Mesendoderm (in vitro differentiated cells): ENCODE measurements at regions not wholly inside any gene's neighbourhood (a gene's known extent, or its start where the extent isn't known, plus 50 kb on each side); places are given as distances from the start of the nearest gene placed in this dataset.

ENCODE experiments used
- DNase-seq: peaks from one replicate; pipeline ENCODE4 v3.0.0; 2013
- H2AK5ac ChIP-seq: 2 replicates; pipeline ENCODE4 v1.6.1; 2013; ENCODE audit warnings: low read length, inconsistent platforms
- H2BK120ac ChIP-seq: 2 replicates; pipeline ENCODE4 v1.6.1; 2013; ENCODE audit warnings: low read depth, mild to moderate bottlenecking, low read length, moderate library complexity, mixed read lengths
- H2BK15ac ChIP-seq: replicated peaks from 2 replicates; pipeline ENCODE4 v1.6.1; 2013; ENCODE audit warnings: low read depth, mild to moderate bottlenecking, moderate library complexity
- H2BK5ac ChIP-seq: 2 replicates; pipeline ENCODE4 v1.6.1; 2013; ENCODE audit warnings: low read length, inconsistent platforms
- H3K18ac ChIP-seq: 2 replicates; pipeline ENCODE4 v1.6.1; 2013; ENCODE audit warnings: mild to moderate bottlenecking, low read length, mixed read lengths
- H3K23ac ChIP-seq: one replicate; pipeline ENCODE4 v1.6.1; 2013; ENCODE audit warnings: low read length
- H3K27ac ChIP-seq: 2 replicates; pipeline ENCODE4 v1.5.1; 2013; ENCODE audit warnings: low read depth, mild to moderate bottlenecking, inconsistent platforms, low read length, moderate library complexity
- H3K27me3 ChIP-seq: 2 replicates; pipeline ENCODE4 v1.6.1; 2013; ENCODE audit warnings: low read length, control low read depth, mild to moderate bottlenecking, inconsistent platforms; ENCODE audit not compliant: insufficient read depth, poor library complexity
- H3K36me3 ChIP-seq: 2 replicates; pipeline ENCODE4 v1.6.1; 2013; ENCODE audit warnings: low read length, inconsistent platforms; ENCODE audit not compliant: control insufficient read depth, insufficient read depth
- H3K4ac ChIP-seq: one replicate; pipeline ENCODE4 v1.6.1; 2013; ENCODE audit warnings: low read depth, mild to moderate bottlenecking, low read length, moderate library complexity
- H3K4me1 ChIP-seq: 2 replicates; pipeline ENCODE4 v1.6.1; 2013; ENCODE audit warnings: low read depth, low read length, inconsistent platforms; ENCODE audit not compliant: control insufficient read depth
- H3K4me2 ChIP-seq: 2 replicates; pipeline ENCODE4 v1.6.1; 2013; ENCODE audit warnings: low read length
- H3K4me3 ChIP-seq: 2 replicates; pipeline ENCODE4 v1.5.1; 2013; ENCODE audit warnings: mild to moderate bottlenecking, low read length
- H3K56ac ChIP-seq: one replicate; pipeline ENCODE4 v1.6.1; 2013; ENCODE audit warnings: low read length
- H3K79me1 ChIP-seq: 2 replicates; pipeline ENCODE4 v1.6.1; 2013; ENCODE audit warnings: low read length, inconsistent platforms
- H3K79me2 ChIP-seq: 2 replicates; pipeline ENCODE4 v1.6.1; 2013; ENCODE audit warnings: mild to moderate bottlenecking, low read length; ENCODE audit not compliant: control insufficient read depth, insufficient read depth
- H3K9ac ChIP-seq: 2 replicates; pipeline ENCODE4 v1.6.1; 2013; ENCODE audit warnings: low read length, inconsistent platforms
- H4K5ac ChIP-seq: one replicate; pipeline ENCODE4 v1.6.1; 2013; ENCODE audit warnings: low read length
- H4K8ac ChIP-seq: one replicate; pipeline ENCODE4 v1.6.1; 2013; ENCODE audit warnings: low read depth, mild to moderate bottlenecking, control low read depth, low read length, moderate library complexity
- WGBS: extraction: QIAGEN DNeasy Blood & Tissue Kit; methylation state at CpG from one replicate; pipeline ENCODE4 v1.1.7; 2013; ENCODE audit warnings: low lambda C conversion rate, missing lambda C conversion rate; ENCODE audit not compliant: insufficient coverage; ENCODE audit errors: extremely low coverage; 5-methylcytosine and 5-hydroxymethylcytosine counted together

DNA sequence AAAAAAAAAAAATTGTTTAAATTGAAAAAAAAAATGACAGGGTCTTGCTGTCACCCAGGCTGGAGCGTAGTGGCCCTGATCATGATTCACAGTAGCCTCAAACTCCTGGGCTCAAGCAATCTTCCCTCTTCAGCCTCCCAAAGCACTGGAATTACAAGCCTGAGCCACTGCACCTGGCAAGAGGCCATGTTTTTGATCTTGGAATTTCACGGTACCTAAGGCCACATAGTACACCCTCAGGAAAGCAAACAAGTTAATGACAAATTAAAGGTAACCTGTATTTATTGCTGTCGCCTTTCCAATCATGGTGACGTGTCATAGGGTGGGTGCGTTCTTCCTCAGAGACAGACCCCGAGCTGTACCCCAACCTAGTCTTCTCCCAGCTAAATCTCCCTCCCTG lies 79.2 kb downstream of the LINC00237 start:
- H3K18ac ChIP-seq: no peak overlapping the region
- no peak overlapping the region for H3K23ac ChIP-seq
- no peak overlapping the region for H3K4ac ChIP-seq
- H3K79me2 ChIP-seq: no peaks in the 10 kb centered on the region
- WGBS: no CpG with 5 or more reads among the region's 6 CpGs
- no peak overlapping the region for H4K5ac ChIP-seq
- no peaks in the 10 kb centered on the region for H3K27me3 ChIP-seq
- H3K36me3 ChIP-seq: no peaks in the 10 kb centered on the region
- DNase-seq: no peak
- no peak overlapping the region for H3K27ac ChIP-seq
- H4K8ac ChIP-seq: no peak overlapping the region
- H3K9ac ChIP-seq: no peak overlapping the region
- no peak overlapping the region for H3K56ac ChIP-seq
- no peak overlapping the region for H2BK15ac ChIP-seq
- H3K4me3 ChIP-seq: no peak overlapping the region
- no peak overlapping the region for H2BK5ac ChIP-seq
- H2BK120ac ChIP-seq: no peak overlapping the region
- no peaks in the 10 kb centered on the region for H3K79me1 ChIP-seq
- H2AK5ac ChIP-seq: no peak overlapping the region
- no peak overlapping the region for H3K4me2 ChIP-seq
- H3K4me1 ChIP-seq: no peaks in the 10 kb centered on the region

DNA sequence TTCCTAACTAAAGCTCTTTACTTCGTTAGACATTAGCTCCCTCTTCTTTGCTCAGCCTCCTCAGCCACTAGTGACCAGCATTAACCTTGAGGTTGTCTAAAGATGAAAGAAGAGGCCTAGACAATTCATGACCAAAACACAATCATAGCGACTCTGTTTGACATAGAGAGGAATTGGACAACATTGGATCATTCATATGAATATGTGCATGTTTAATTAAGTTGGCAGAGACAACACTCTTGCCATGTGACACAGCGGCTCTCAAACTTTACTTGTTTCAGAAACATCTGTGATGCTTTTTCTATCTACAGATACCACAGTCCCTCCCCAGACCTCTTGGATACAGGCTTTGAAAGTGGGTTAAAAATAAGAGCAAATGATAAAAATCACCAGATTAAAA lies 81.7 kb downstream of the LINC00237 start:
- no peaks in the 10 kb centered on the region for H3K4me1 ChIP-seq
- no peak overlapping the region for H2AK5ac ChIP-seq
- no peak overlapping the region for H3K9ac ChIP-seq
- no peak overlapping the region for H2BK15ac ChIP-seq
- WGBS: no CpG with 5 or more reads among the region's 3 CpGs
- no peaks in the 10 kb centered on the region for H3K79me1 ChIP-seq
- H3K36me3 ChIP-seq: no peaks in the 10 kb centered on the region
- no peak overlapping the region for H2BK5ac ChIP-seq
- no peak overlapping the region for H3K18ac ChIP-seq
- no peak overlapping the region for H2BK120ac ChIP-seq
- H3K27me3 ChIP-seq: no peaks in the 10 kb centered on the region
- no peak overlapping the region for H4K5ac ChIP-seq
- no peak for DNase-seq
- H3K4ac ChIP-seq: no peak overlapping the region
- H3K79me2 ChIP-seq: no peaks in the 10 kb centered on the region
- no peak overlapping the region for H4K8ac ChIP-seq
- H3K56ac ChIP-seq: no peak overlapping the region
- H3K4me3 ChIP-seq: no peak overlapping the region
- no peak overlapping the region for H3K4me2 ChIP-seq
- H3K23ac ChIP-seq: no peak overlapping the region
- no peak overlapping the region for H3K27ac ChIP-seq

DNA sequence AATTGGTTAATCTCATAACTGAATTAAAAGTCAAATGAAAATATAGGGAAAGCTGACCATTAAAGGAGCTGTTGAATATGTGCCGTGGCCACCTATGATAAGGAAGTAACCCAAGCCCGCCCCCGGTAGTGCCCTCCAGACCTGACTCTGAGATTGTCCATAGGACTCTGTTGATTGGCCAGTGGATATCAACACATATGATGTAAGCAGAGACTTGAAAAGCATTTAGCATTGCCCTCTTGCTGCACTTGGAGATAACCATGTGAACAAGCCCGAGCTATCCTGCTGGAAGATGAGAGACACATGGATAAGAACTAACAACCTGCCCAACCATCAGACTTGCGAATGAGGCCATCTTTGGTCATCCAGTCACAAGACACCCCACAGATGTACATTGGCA lies 83.2 kb downstream of the LINC00237 start:
- H3K27ac ChIP-seq: no peak overlapping the region
- H4K8ac ChIP-seq: no peak overlapping the region
- no peak overlapping the region for H2BK120ac ChIP-seq
- no peaks in the 10 kb centered on the region for H3K27me3 ChIP-seq
- no peak overlapping the region for H2BK5ac ChIP-seq
- no peak overlapping the region for H3K56ac ChIP-seq
- H3K36me3 ChIP-seq: no peaks in the 10 kb centered on the region
- H2AK5ac ChIP-seq: no peak overlapping the region
- no peak overlapping the region for H3K4ac ChIP-seq
- no peak for DNase-seq
- H3K4me1 ChIP-seq: no peaks in the 10 kb centered on the region
- no peak overlapping the region for H3K4me3 ChIP-seq
- WGBS: no CpG with 5 or more reads among the region's 5 CpGs
- H3K9ac ChIP-seq: no peak overlapping the region
- no peak overlapping the region for H3K4me2 ChIP-seq
- no peaks in the 10 kb centered on the region for H3K79me1 ChIP-seq
- H3K23ac ChIP-seq: no peak overlapping the region
- H4K5ac ChIP-seq: no peak overlapping the region
- H3K79me2 ChIP-seq: no peaks in the 10 kb centered on the region
- no peak overlapping the region for H2BK15ac ChIP-seq
- H3K18ac ChIP-seq: no peak overlapping the region

DNA sequence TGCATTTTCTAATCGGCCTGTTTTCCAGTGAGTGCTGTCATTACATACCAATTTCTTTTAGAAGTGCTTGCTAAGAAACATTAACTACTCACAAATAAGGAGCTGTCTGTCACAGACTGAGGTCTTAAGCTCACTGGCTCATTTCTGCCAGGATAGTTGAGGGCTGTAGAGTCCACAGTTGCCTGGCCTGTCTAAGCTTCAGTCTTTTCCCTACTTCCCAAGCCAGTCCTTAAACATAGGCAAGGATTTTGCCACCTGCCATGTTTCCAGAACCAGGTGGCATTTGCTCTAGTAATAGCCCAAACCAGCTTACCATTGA lies 84.7 kb downstream of the LINC00237 start:
- no peak overlapping the region for H3K4me3 ChIP-seq
- H4K5ac ChIP-seq: no peak overlapping the region
- H2BK15ac ChIP-seq: no peak overlapping the region
- H3K18ac ChIP-seq: no peak overlapping the region
- no peaks in the 10 kb centered on the region for H3K79me2 ChIP-seq
- no peaks in the 10 kb centered on the region for H3K36me3 ChIP-seq
- no peak overlapping the region for H2AK5ac ChIP-seq
- no peak overlapping the region for H3K4me2 ChIP-seq
- no peaks in the 10 kb centered on the region for H3K4me1 ChIP-seq
- no peak overlapping the region for H4K8ac ChIP-seq
- no peak for DNase-seq
- H3K4ac ChIP-seq: no peak overlapping the region
- H3K79me1 ChIP-seq: no peaks in the 10 kb centered on the region
- no peak overlapping the region for H3K9ac ChIP-seq
- no peak overlapping the region for H2BK5ac ChIP-seq
- no CpG with 5 or more reads among the region's 1 CpG for WGBS
- H3K56ac ChIP-seq: no peak overlapping the region
- H3K23ac ChIP-seq: no peak overlapping the region
- no peak overlapping the region for H2BK120ac ChIP-seq
- H3K27ac ChIP-seq: no peak overlapping the region
- H3K27me3 ChIP-seq: no peaks in the 10 kb centered on the region

DNA sequence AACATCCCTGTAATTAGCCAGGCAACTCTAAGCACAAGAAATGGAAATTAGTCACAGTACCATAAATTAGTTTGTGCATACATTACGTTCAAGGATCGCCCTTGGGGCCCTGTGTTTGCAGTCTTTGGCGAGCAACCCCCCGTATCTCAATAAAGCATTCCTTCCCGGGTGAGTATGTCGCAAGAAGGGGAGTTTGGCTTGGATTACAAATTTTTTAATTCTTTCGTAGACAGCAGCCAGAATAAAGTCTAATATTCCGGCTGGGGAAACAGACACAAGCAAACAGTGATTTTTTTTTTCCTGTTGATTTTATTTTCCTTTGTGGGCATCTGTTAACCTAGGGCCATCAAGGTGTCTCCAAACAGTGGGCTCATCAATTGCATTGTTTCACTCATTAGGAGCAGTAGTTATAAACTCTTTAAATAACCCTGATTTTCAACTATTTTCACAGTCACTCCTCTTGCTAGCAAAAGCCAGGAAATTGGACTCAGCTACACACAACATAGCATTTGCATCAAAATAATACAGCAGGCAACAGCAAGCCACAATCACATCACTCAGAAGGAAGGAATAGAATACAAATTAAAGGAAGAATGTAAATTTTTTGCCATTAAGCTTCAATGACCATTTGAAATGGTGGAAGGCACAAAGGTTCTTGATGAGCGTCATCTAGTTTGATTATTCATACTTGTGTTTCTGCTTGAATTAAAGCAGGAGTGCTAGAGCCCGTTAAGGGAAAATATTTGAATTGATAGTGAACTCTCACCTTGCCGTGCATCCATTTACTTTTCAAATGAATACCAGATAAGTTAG lies 85.3 kb downstream of the LINC00237 start:
- Histone ChIP-seq H4K8ac (no peak overlapping the region), H3K9ac (no peak overlapping the region), H3K4me3 (no peak overlapping the region), H3K18ac (no peak overlapping the region), H3K4me2 (no peak overlapping the region), H2AK5ac (no peak overlapping the region), H3K36me3 (no peaks in the 10 kb centered on the region), H3K56ac (no peak overlapping the region), H3K23ac (no peak overlapping the region), H3K4ac (no peak overlapping the region), H2BK5ac (no peak overlapping the region), H3K27ac (no peak overlapping the region), H3K79me2 (no peaks in the 10 kb centered on the region), H2BK120ac (no peak overlapping the region), H2BK15ac (no peak overlapping the region), H3K27me3 (no peaks in the 10 kb centered on the region), H4K5ac (no peak overlapping the region), H3K4me1 (no peaks in the 10 kb centered on the region), H3K79me1 (no peaks in the 10 kb centered on the region)
- no CpG with 5 or more reads among the region's 11 CpGs for WGBS
- DNase-seq: no peak
